GM21381 (cell line): ENCODE measurements at regions not wholly inside any gene's neighbourhood (a gene's known extent, or its start where the extent isn't known, plus 50 kb on each side); places are given as distances from the start of the nearest gene placed in this dataset.
"Not testable (repeated sequence)": the region's sequence is repeated elsewhere in the genome, so short reads cannot be mapped to it uniquely, and the experiment has no call there.

Experiments
- ATAC-seq: cut with Tn5 transposase; IDR thresholded peaks from one replicate; pipeline ENCODE4 v1.9.1; 2021; ENCODE audit warnings: mild to moderate bottlenecking, moderate library complexity; ENCODE audit not compliant: unreplicated experiment

GRCh38 chr13:58324161-58324560 lies 692.6 kb downstream of the PCDH17 start:
- no peak for ATAC-seq

DNA sequence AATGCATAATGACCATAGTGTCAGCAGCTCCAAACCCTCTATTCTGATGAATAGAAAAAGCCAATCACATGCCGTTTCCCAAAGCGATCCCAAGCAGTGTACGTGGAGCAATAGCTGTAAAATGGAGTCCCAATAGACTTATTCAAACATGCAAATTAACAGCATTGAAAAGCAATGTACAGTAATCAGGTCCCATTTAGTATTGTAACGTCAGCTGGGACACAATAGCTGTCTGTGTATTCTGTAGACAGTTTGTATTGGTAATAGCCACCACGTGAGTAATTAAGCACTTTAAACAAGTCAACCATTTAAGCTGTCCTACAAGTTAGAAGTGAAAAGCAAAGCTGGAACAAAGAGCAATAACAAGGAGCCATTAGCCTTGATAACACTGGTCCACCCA lies 698.2 kb downstream of the PCDH17 start:
- ATAC-seq: no peak

- no peak for ATAC-seq
These were observed 709.4 kb downstream of the PCDH17 start for GRCh38 chr13:58340895-58341294.

- no peak for ATAC-seq
These were observed 709.8 kb downstream of the PCDH17 start for GRCh38 chr13:58341318-58341717.

DNA sequence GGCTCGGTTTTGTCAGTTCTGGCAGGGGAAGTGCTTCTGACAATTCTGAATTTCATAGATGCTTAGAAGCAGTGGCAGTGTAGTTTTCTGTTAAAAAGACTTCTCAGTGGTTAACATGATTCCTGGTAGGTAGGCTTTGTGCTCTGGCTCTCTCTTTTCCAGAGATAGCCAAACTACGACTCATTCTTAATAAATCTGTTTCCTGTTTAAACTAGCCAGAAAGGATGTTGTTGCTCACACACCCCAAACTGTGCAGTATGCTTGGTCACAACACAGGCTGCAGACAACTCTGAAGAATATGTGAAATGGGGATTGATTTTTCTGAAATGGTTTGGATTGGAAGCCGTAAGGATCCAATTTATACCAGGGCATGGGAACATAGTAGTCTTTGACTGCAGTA lies 711.5 kb downstream of the PCDH17 start:
- no peak for ATAC-seq

GRCh38 chr13:58352100-58352499 lies 720.6 kb downstream of the PCDH17 start:
- not testable (repeated sequence) for ATAC-seq

GRCh38 chr13:58369936-58370335 lies 738.4 kb downstream of the PCDH17 start:
- ATAC-seq: no peak

- ATAC-seq: no peak
These were observed 744.8 kb downstream of the PCDH17 start for GRCh38 chr13:58376349-58376748.

GRCh38 chr13:58376775-58377174 lies 745.2 kb downstream of the PCDH17 start:
- no peak for ATAC-seq

DNA sequence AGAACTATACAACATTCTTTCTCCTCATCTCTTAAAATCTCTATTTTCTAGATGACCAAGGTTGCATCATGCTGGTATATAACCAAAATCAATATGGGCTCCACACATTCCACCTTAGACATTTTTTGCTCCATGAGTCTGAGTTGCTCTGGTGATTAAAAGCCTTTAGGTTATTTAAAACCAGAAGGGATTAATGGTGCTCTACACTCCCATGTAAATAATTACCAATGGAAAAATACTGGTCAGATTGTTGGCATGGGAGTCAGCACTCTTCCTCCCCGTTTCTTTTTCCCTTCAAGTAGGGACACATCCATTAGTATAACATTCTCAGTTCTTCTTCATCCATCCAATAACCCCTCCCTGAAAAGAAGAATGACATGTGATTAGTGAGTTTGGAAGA lies 747.7 kb downstream of the PCDH17 start:
- no peak for ATAC-seq

DNA sequence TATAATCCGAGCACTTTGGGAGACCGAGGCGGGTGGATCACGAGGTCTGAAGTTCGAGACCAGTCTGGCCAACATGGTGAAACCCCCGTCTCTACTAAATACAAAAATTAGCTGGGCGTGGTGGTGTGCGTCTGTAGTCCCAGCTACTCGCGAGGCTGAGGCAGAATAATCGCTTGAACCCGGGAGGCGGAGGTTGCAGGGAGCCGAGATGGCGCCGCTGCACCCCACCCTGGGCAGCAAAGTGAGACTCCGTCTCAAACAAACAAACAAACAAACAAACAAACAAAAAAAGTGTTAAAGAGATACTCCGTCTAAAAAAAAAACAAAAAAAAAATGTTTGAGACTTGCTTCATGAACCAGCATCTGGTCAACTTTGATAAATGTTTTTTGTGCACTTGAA lies 753.8 kb downstream of the PCDH17 start:
- ATAC-seq: not testable (repeated sequence)

GRCh38 chr13:58397596-58398387 lies 766.2 kb downstream of the PCDH17 start:
- ATAC-seq: no peak

GRCh38 chr13:58399263-58399662 lies 767.7 kb downstream of the PCDH17 start:
- no peak for ATAC-seq

GRCh38 chr13:58406545-58406944 lies 775.0 kb downstream of the PCDH17 start:
- ATAC-seq: no peak

DNA sequence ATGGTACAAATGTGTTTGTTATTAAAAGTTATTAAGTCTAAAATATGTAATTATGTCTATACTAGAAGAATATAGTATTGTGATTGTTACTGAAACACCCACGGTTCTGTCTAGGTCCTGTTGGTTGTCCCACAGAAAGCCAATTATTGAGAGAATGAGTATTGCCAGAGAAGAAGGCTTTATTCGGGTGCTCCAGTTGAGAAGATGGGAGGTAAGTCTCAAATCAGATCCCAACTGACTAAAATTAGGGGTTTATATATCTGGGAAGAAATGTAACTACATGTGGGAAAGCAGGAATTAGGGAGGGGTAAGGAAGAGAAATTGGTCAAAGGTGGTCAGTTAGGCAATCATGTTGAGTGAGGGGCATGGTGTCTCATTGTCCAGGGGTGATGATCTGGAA lies 798.4 kb downstream of the PCDH17 start:
- ATAC-seq: no peak

GRCh38 chr13:58434943-58435342 lies 803.4 kb downstream of the PCDH17 start:
- no peak for ATAC-seq

- no peak for ATAC-seq
These were observed 805.9 kb downstream of the PCDH17 start for GRCh38 chr13:58437427-58437826.

- ATAC-seq: no peak
These were observed 815.4 kb downstream of the PCDH17 start for GRCh38 chr13:58446979-58447378.

GRCh38 chr13:58452123-58452623 lies 820.6 kb downstream of the PCDH17 start:
- no peak for ATAC-seq

DNA sequence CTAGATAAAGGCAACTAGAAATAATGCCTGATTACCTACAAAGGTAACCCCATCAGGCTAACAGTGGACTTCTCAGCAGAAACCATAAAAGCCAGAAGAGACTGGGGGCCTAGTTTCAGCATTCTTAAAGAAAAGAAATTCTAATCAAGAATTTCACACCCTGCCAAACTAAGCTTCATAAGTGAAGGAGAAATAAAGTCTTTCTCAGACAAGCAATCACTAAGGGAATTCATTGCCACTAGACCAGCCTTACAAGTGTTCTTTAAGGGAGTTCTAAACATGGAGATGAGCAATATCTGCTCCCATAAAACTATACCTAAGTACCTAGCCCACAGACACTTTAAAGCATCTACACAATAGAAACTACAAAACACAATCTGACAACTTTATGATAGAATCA lies 823.5 kb downstream of the PCDH17 start:
- ATAC-seq: no peak

DNA sequence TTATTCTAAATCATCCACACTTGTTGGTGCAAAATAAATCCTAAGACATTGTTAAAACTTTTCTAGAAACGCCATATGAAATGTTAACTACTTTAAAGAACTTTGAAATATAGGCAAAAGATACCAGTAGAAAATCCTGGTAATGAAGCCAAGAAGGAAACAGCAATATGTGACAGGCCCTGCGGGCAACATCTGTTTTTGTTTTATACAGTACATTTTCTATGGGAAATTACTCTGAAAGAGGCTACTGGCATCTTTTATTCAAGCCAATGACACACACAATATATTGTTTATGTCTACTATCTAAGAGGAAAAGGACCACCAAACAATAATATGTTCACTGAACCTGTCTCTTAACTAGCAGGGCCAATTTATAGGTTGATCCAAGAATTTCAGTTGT lies 829.7 kb downstream of the PCDH17 start:
- ATAC-seq: no peak

DNA sequence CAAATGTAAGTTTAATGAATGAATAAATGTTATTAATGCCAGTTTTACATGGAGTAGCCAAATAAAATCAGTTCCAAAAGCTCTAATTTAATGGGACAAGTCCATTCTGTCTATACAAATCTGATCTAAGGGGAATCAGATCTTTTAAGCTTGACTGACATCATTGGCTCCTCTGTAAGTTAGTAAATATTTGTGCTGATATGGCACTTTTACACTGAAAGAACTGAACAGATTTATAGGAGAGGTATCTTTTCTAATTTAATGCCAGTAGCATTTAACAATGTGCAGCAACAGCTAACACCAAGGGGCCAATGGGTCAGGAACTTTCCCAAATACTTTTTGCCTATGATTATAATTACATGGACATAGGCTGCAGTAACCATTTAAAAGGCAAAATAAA lies 832.3 kb downstream of the PCDH17 start:
- ATAC-seq: no peak

GRCh38 chr13:58467176-58467575 lies 835.6 kb downstream of the PCDH17 start:
- ATAC-seq: no peak
